ENCODE measurements at regions not wholly inside any gene's neighbourhood (a gene's known extent, or its start where the extent isn't known, plus 50 kb on each side); places are given as distances from the start of the nearest gene placed in this dataset.
"Not testable (repeated sequence)": the region's sequence is repeated elsewhere in the genome, so short reads cannot be mapped to it uniquely, and the experiment has no call there.

DNA sequence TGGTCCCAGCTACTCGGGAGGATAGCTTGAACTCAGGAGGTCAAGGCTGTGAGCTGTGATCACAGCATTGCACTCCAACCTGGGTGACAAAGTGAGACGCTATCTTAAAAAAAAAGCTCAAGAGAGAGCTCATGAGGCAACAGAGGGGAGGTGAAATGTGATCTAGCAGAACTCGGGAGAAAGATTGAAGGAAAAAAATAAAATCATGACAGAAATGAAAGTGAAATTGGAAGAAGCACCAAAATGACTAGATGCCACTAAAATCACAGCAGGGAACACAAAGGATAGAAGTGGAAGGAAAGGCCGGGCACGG is 109.4 kb upstream of the BNIP2 start:
- no peak overlapping the region for H3K9ac ChIP-seq
- no peak for TF ChIP-seq Cebpa-rat (IDR thresholded peaks at IDR 0.05)
- no peak overlapping the region for H3K4me3 ChIP-seq
- no peaks in the 10 kb centered on the region for H4K20me1 ChIP-seq
- H3K4me2 ChIP-seq = no peak overlapping the region
- no peak overlapping the region for H3K27ac ChIP-seq
- no peaks in the 10 kb centered on the region for H3K36me3 ChIP-seq
- no peaks in the 10 kb centered on the region for H3K4me1 ChIP-seq
- H3K27me3 ChIP-seq = no peaks in the 10 kb centered on the region
- no peaks in the 10 kb centered on the region for H3K9me3 ChIP-seq (replicated peaks in 1 of 11)

DNA sequence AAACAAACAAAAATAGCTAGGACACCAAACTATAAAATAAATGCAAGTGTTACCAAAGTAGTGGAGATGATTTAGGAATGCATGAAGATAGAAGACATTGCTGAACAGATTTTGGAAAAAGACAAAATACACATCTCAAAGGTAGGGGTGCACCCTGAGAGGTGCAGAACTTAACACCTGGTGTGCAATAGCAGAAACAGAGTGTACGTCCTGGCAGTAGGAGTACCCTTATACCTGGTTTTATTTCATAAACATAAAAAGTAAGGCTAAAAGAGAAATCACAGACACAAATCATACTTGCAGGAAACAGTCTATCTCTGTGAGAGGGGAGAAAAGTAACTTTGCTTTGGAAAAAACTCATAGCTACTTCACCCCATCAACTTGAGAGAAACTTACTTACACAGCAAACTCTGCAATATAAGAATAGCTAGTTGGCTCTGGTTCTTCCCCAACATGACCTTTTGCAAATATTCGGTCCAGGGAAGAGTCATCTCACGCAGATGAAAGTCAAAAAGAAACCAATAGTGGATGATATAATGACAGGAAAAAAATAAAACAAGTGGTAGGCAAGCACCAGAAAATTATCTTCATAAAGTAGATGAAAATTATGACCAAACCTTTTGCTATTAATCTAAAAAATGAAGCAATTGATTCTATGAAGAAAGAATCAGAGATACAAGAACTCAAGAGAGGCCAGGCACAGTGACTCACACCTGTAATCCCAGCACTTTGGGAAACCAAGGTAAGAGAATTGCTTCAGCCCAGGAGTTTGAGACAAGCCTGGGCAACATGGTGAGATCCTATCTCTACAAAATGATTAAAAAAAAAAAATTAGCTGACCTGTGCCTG is 108.9 kb upstream of the BNIP2 start:
- no peak for TF ChIP-seq Cebpa-rat (IDR thresholded peaks at IDR 0.05)
- H3K4me3 ChIP-seq = no peak overlapping the region
- no peaks in the 10 kb centered on the region for H3K36me3 ChIP-seq
- no peaks in the 10 kb centered on the region for H3K4me1 ChIP-seq
- H4K20me1 ChIP-seq = no peaks in the 10 kb centered on the region
- no peak overlapping the region for H3K27ac ChIP-seq
- H3K27me3 ChIP-seq = no peaks in the 10 kb centered on the region
- no peak overlapping the region for H3K4me2 ChIP-seq
- H3K9ac ChIP-seq = no peak overlapping the region
- no peaks in the 10 kb centered on the region for H3K9me3 ChIP-seq (replicated peaks in 1 of 11)

DNA sequence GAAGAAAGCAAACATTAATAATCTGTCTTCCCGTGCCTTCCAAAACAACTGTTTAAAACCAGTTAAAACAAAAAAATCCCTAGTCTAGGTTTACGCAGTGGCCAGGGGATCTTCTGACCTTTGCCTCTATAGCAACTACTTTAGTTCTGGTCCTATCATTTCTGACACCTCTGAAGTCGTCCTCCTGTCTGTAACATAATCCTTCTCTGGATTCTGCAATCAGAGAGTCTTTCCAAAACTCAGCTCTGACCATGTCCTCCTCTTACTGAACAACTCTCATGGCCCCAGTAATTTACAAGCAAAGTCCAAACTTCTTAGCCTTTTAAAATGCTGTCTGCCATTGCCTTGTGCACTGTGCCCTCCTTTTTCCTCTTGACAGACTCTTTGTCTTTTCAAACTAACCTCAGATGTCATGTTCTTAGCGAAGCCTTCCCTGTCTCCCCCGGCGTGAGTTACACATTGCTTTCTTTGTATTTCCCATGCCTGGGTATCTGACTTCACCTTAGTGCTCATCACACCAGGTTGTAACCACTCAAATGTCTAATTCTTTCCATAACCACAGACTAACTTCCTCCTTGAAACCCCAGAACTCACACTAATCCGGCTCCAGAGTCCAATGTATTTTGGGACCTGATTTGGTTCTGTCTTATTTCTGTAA is 105.2 kb upstream of the BNIP2 start:
- Histone ChIP-seq H3K36me3 (no peaks in the 10 kb centered on the region), H3K27me3 (no peaks in the 10 kb centered on the region), H3K4me3 (no peak overlapping the region), H4K20me1 (no peaks in the 10 kb centered on the region), H3K9ac (no peak overlapping the region), H3K4me1 (no peaks in the 10 kb centered on the region), H3K9me3 (replicated peaks in 1 of 11) (peaks cover 0 to 6% (median 0%) of the 10 kb centered on the region in 11 experiments; a peak in 1 of 22 replicates), H3K4me2 (no peak overlapping the region), H3K27ac (no peak overlapping the region)
- TF ChIP-seq Cebpa-rat (IDR thresholded peaks at IDR 0.05) = no peak

DNA sequence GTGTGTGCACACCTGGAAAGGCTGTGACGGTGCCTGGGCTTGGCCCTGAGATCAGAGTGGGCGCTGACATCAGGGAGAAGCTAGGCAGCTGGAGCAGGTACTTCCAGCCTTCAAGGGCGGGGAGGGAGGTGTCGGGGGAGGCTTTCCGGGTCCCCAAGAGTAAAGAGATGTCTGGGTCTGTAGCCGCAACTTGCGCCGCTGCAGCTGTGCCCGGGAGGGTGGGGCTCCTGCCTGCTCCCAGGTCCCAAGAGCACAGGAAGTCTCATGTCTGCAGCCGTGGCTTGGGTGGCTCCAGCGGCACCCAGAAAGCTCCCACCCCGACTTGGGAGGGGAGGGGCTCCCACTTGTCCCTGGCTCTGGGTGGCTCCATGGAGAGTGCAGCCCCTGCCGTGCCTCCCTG is 103.2 kb upstream of the BNIP2 start:
- Histone ChIP-seq H3K9me3 (replicated peaks in 1 of 11) (peaks cover 0 to 6% (median 0%) of the 10 kb centered on the region in 11 experiments; a peak in 1 of 22 replicates), H3K27me3 (no peaks in the 10 kb centered on the region), H3K4me3 (no peak overlapping the region), H3K4me1 (no peaks in the 10 kb centered on the region), H3K9ac (no peak overlapping the region), H3K36me3 (no peaks in the 10 kb centered on the region), H3K27ac (no peak overlapping the region), H3K4me2 (no peak overlapping the region), H4K20me1 (no peaks in the 10 kb centered on the region)
- no peak for TF ChIP-seq Cebpa-rat (IDR thresholded peaks at IDR 0.05)

DNA sequence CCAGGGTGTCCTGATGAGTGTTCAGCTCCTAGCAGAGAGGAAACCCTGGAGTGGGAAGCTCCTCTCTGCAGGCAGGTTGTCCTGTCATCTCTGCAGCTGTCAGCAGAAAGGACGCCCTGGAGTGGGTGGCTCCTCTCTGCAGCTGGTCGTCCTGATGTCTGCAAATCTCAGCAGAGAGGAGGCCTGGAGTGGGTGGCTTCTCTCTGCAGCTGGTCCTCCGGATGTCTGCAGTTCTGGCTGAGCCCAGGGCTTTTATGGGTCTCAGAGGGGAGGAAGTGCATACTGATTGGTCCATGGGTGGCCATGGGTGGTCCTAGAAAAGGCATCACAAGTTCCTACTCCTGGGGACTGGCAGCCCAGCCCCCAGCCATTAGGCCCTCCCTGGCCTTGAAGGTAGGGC is 102.6 kb upstream of the BNIP2 start:
- Histone ChIP-seq H3K4me1 (no peaks in the 10 kb centered on the region), H3K36me3 (no peaks in the 10 kb centered on the region), H3K4me3 (no peak overlapping the region), H3K9me3 (replicated peaks in 1 of 11) (peaks cover 0 to 6% (median 0%) of the 10 kb centered on the region in 11 experiments; a peak in 1 of 22 replicates), H3K27ac (no peak overlapping the region), H3K9ac (no peak overlapping the region), H3K4me2 (no peak overlapping the region), H3K27me3 (no peaks in the 10 kb centered on the region), H4K20me1 (no peaks in the 10 kb centered on the region)
- no peak for TF ChIP-seq Cebpa-rat (IDR thresholded peaks at IDR 0.05)

DNA sequence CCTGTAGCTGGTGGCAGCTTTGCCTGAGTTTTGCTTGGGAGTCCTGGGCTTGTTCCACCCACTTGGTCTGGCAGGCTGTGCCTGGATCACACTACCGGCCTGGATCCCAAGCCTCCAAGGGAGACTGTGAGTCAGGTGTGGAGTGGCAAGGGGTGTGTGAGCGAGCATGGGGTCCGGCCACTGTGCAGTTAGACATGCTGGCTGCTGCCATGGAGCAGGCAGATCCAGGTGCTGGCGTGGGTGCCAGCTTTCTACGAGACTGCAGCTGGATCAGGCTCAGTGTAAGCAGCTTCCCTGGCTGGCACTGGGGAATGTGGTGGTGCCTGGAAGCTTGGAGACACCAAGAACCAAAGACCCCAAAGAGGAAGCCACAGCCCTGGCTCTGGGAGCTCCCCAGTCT is 102.0 kb upstream of the BNIP2 start:
- peaks cover 0 to 6% (median 0%) of the 10 kb centered on the region in 11 experiments; a peak in 1 of 22 replicates for H3K9me3 ChIP-seq (replicated peaks in 1 of 11)
- H3K4me3 ChIP-seq = no peak overlapping the region
- H3K4me1 ChIP-seq = no peaks in the 10 kb centered on the region
- H3K27me3 ChIP-seq = no peaks in the 10 kb centered on the region
- TF ChIP-seq Cebpa-rat (IDR thresholded peaks at IDR 0.05) = no peak
- no peak overlapping the region for H3K27ac ChIP-seq
- H3K4me2 ChIP-seq = no peak overlapping the region
- H4K20me1 ChIP-seq = no peaks in the 10 kb centered on the region
- H3K9ac ChIP-seq = no peak overlapping the region
- no peaks in the 10 kb centered on the region for H3K36me3 ChIP-seq

DNA sequence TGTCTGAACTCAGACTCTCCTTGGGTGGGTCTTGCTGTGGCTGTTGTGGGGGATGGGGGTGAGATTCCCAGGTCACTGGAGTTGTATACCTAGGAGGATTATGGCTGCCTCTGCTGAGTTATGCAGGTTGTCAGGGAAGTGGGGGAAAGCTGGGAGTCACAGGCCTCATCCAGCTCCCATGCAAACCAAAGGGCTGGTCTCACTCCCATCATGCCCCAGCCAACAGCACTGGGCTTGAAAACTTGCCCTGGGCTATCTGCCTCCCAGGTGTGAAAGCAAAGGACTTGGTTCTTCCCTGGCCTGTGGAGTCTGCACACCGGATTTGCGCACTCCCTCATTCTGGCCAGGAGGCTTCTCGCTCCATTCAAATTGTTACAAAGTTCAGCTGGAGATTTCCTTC is 97.3 kb upstream of the BNIP2 start:
- not testable (repeated sequence) for H3K27ac ChIP-seq, H3K27me3 ChIP-seq

DNA sequence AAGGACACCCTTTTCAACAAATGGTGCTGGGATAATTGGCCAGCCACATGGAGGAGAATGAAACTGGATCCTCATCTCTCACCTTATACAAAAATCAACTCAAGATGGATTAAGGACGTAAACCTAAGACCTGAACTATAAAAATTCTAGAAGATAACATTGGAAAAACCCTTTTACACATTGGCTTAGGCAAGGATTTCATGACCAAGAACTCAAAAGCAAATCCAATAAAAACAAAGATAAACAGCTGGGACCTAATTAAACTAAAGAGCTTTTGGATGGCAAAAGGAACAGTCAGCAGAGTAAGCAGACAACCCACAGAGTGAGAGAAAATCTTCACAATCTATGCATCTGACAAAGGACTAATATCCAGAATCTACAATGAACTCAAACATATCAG is 96.9 kb upstream of the BNIP2 start:
- not testable (repeated sequence) for H3K4me1 ChIP-seq; H3K27ac ChIP-seq; H4K20me1 ChIP-seq; H3K4me2 ChIP-seq; H3K9ac ChIP-seq; H3K4me3 ChIP-seq; H3K9me3 ChIP-seq (replicated peaks in 1 of 11); H3K27me3 ChIP-seq; H3K36me3 ChIP-seq

More for the DNA sequence above, 97.3 kb upstream of the BNIP2 start:
- H3K4me1 ChIP-seq; H3K36me3 ChIP-seq; H3K9me3 ChIP-seq (replicated peaks in 1 of 11); H3K9ac ChIP-seq; H3K4me2 ChIP-seq; H4K20me1 ChIP-seq; H3K4me3 ChIP-seq: not testable (repeated sequence)

DNA sequence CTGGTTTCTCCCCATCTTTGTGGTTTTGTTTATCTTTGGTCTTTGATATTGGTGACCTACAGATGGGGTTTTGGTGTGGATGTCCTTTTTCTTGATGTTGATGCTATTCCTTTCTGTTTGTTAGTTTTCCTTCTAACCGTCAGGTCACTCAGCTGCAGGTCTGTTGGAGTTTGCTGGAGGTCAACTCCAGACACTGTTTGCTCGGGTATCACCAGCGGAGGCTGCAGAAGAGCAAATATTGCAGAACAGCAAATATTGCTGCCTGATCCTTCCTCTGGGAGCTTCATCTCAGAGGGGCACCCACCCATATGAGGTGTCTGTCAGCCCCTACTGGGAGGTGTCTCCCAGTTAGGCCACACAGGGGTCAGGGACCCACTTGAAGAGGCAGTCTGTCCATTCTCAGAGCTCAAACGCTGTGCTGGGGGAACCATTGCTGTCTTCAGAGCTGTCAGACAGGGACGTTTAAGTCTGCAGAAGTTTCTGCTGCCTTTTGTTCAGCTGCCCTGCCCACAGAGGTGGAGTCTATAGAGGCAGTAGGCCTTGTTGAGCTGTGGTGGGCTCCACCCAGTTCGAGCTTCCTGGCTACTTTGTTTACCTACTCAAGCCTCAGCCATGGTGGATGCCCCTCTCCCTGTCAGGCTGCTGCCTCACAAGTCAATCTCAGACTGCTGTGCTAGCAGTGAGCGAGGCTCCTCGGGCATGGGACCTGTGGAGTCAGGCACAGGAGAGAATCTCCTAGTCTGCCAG is 94.8 kb upstream of the BNIP2 start:
- not testable (repeated sequence) for H3K9me3 ChIP-seq (replicated peaks in 1 of 11); H4K20me1 ChIP-seq; H3K27ac ChIP-seq; H3K9ac ChIP-seq; H3K4me2 ChIP-seq; H3K36me3 ChIP-seq; H3K4me3 ChIP-seq; H3K27me3 ChIP-seq; H3K4me1 ChIP-seq

All from BLaER1 treated with 17β-estradiol and CSF1 and Interleukin-3, amounts not matched to agents 10 nM and 100 nM (cell line).